ENCODE measurements at regions not wholly inside any gene's neighbourhood (a gene's known extent, or its start where the extent isn't known, plus 50 kb on each side); places are given as distances from the start of the nearest gene placed in this dataset.

DNA sequence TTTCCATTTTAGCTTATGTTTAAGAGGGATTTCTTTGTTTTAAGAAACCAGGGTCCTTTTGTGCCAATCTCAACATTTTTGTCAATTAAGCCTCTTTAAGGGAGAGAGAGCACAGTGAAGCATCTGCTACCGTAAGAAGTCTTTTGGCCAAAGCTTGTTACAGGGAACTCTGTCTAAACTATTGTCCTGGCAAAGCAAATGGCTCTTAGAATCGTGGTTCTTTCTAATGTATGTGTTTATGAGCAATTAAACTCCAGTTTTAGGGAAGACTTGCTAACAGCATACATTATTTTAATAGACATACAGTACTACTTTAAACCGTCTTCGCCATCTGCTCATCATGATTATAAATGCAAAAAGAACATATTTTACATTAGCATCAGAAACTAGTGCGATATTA lies 202.1 kb downstream of the CDCA7 start:
- H3K4me3 ChIP-seq (ENCODE audit: low read depth, low read length) = no peak overlapping the region
- no peak for TF ChIP-seq CTCF (conservative IDR thresholded peaks at IDR 0.05; ENCODE audit: low read depth, low read length)
- no peak for DNase-seq (ENCODE audit: low read depth)

GRCh38 chr2:173557497-173557896 lies 202.8 kb downstream of the CDCA7 start:
- H3K4me3 ChIP-seq (ENCODE audit: low read depth, low read length) = no peak overlapping the region
- no peak for DNase-seq (ENCODE audit: low read depth)
- TF ChIP-seq CTCF (conservative IDR thresholded peaks at IDR 0.05; ENCODE audit: low read depth, low read length) = no peak

- no peak for TF ChIP-seq CTCF (conservative IDR thresholded peaks at IDR 0.05; ENCODE audit: low read depth, low read length)
- no peak for DNase-seq (ENCODE audit: low read depth)
- no peak overlapping the region for H3K4me3 ChIP-seq (ENCODE audit: low read depth, low read length)
Measured at GRCh38 chr2:173567493-173567892, 212.8 kb downstream of the CDCA7 start.

- no peak overlapping the region for H3K4me3 ChIP-seq (ENCODE audit: low read depth, low read length)
- TF ChIP-seq CTCF (conservative IDR thresholded peaks at IDR 0.05; ENCODE audit: low read depth, low read length) = peak; percentile 81
- no peak for DNase-seq (ENCODE audit: low read depth)
Measured at GRCh38 chr2:173568054-173568453, 213.4 kb downstream of the CDCA7 start.

GRCh38 chr2:173571021-173571821 lies 216.5 kb downstream of the CDCA7 start:
- no peak for DNase-seq (ENCODE audit: low read depth)
- TF ChIP-seq CTCF (conservative IDR thresholded peaks at IDR 0.05; ENCODE audit: low read depth, low read length) = peak; percentile 54
- H3K4me3 ChIP-seq (ENCODE audit: low read depth, low read length) = no peak overlapping the region

DNA sequence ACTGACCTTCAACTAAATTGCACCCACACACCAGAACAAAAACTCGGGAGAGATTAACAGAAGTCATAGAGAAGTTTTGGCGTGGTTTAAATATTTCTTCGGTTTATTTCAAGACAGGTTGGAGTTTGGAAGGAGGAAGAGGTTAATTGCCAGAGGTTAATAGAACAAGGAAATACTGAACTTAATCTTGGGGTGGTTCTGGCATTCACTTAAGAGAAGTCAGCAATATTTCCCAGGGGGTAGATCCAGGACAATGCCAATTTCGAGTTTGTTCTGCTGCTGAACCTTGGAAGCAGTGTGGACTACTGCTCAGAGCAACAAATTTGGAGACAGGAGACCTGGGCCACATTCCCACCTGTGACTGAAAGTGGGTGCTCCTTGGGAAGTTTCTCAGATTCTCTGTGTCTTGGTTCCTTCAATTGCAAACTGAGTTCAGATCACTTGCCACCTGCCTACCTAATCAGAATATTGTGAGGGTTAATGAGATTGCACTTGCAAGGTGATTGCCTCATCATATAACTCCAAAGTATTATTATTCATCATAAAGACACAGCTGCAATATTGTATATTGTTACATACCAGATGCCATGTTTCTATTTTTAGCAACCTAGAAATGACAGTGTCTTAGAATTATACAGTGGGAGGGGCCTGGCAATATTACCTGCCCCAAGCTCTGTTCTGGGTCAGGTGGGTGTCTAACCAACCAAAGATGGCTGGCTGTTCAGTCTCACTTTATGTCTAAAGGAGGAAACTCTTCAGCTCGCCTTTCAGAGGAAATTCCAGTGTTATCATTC lies 217.4 kb downstream of the CDCA7 start:
- no peak overlapping the region for H3K4me3 ChIP-seq (ENCODE audit: low read depth, low read length)
- no peak for TF ChIP-seq CTCF (conservative IDR thresholded peaks at IDR 0.05; ENCODE audit: low read depth, low read length)
- DNase-seq (ENCODE audit: low read depth) = no peak

Data from epithelial cell of proximal tubule (primary cell).